BJ (cell line): ENCODE measurements at regions not wholly inside any gene's neighbourhood (a gene's known extent, or its start where the extent isn't known, plus 50 kb on each side); places are given as distances from the start of the nearest gene placed in this dataset.
A peak's percentile ranks its signal among the peaks of the same experiment; 100 is the strongest.

ENCODE experiments used
- CTCF ChIA-PET: fragments of 350-600 bp; formaldehyde crosslinking; extraction: SDS; loops from one replicate; lab custom pipeline; 2021; ENCODE audit warnings: antibody characterized with exemption, inconsistent platforms; lab: Yijun Ruan, JAX
- POLR2A ChIA-PET: fragments of 300-600 bp; sonication (Branson Sonifier 250); formaldehyde crosslinking; extraction: SDS; loops from one replicate; lab custom pipeline; 2021; ENCODE audit warnings: antibody characterized with exemption; lab: Charles Lee
- DNase-seq: peaks from one replicate; pipeline ENCODE4 v3.0.0-alpha.2; 2011; ENCODE audit warnings: low read depth
- H3K27me3 ChIP-seq: 2 replicates; pipeline ENCODE4 v1.6.0; 2011; ENCODE audit warnings: low read length; ENCODE audit not compliant: control insufficient read depth, insufficient read depth
- H3K36me3 ChIP-seq: 2 replicates; pipeline ENCODE4 v1.5.1; 2011; ENCODE audit warnings: low read length; ENCODE audit not compliant: control insufficient read depth, insufficient read depth
- H3K4me3 ChIP-seq: 2 replicates; pipeline ENCODE4 v1.5.1; 2011; ENCODE audit warnings: low read depth, mild to moderate bottlenecking, control low read depth, low read length
- TF ChIP-seq, protein P1 (sequence below): IDR thresholded peaks from 2 replicates; pipeline ENCODE4 v1.5.1; 2011; ENCODE audit warnings: low read depth, mild to moderate bottlenecking, control low read depth, inconsistent platforms, low read length, moderate library complexity; ENCODE audit not compliant: insufficient read depth

DNA sequence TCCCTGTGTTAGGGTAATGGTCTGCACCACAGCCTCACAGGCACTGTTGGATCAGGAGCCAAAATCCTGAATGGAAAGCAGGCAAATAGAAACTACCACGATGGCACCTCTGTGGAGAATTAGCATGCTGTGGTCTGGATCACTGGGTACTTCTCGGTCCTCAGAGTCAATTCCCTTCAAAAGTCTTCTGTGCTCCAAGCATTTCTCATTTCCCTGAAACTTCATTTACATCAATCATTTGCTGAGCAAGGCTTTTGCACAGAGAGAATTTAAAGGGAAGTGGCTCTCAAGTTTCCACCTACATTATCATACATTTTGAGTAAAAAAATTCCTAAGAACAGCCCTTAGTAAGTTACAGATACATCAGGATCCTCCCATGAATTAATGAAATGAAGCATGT is 293.9 kb upstream of the NPSR1 start:
- TF ChIP-seq, protein P1, sequence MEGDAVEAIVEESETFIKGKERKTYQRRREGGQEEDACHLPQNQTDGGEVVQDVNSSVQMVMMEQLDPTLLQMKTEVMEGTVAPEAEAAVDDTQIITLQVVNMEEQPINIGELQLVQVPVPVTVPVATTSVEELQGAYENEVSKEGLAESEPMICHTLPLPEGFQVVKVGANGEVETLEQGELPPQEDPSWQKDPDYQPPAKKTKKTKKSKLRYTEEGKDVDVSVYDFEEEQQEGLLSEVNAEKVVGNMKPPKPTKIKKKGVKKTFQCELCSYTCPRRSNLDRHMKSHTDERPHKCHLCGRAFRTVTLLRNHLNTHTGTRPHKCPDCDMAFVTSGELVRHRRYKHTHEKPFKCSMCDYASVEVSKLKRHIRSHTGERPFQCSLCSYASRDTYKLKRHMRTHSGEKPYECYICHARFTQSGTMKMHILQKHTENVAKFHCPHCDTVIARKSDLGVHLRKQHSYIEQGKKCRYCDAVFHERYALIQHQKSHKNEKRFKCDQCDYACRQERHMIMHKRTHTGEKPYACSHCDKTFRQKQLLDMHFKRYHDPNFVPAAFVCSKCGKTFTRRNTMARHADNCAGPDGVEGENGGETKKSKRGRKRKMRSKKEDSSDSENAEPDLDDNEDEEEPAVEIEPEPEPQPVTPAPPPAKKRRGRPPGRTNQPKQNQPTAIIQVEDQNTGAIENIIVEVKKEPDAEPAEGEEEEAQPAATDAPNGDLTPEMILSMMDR = no peak
- H3K4me3 ChIP-seq = no peak overlapping the region
- DNase-seq = no peak
- H3K36me3 ChIP-seq = no peaks in the 10 kb centered on the region
- POLR2A ChIA-PET = no interaction called here
- CTCF ChIA-PET = interaction anchor here (2.0 kb wide), 1 partner anchor 43 kb away, joined by 5 read pairs; no protein-coding TSS in a partner anchor
- peaks cover 4% of the 10 kb centered on the region for H3K27me3 ChIP-seq

DNA sequence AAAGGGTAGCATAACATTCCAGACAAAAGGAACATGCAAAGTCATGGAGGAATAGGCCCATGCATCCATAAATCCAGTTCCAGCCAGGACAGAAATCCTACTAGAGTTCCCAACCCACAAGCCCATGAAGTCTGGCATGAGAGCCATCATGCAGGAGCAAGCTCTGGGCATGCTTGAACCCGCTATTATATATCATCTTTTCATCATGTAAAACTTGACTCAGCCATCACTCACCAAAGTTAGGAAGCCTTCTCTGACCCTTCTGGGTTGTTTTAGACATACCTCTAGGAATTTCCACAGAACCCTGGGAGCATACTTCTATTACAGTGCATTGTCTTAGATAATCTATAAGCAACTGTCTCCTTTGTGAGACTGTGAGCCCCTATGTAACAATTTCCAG is 293.0 kb upstream of the NPSR1 start:
- CTCF ChIA-PET = no interaction called here
- Histone ChIP-seq H3K36me3 (no peaks in the 10 kb centered on the region), H3K27me3 (peaks cover 4% of the 10 kb centered on the region), H3K4me3 (no peak overlapping the region)
- DNase-seq = no peak
- TF ChIP-seq, protein P1 = no peak
- POLR2A ChIA-PET = no interaction called here

DNA sequence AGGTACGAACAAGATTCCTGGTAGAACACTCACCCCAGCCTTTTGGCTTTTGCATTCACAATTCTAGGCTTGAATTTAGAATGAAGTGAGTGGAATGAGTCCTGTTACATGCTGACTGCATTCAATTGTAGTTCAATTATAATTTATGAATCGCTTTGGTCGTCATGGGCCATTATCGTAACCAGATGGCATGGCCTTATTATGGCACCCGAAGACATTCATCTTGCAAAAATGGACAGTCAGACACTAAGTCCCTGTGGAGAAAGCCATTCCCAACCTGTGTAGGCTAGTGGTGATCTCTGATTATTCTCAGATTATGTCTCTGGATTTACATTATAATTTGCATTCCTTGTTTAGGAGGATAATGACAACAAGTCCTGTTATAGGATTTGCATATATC is 292.4 kb upstream of the NPSR1 start:
- CTCF ChIA-PET = no interaction called here

DNA sequence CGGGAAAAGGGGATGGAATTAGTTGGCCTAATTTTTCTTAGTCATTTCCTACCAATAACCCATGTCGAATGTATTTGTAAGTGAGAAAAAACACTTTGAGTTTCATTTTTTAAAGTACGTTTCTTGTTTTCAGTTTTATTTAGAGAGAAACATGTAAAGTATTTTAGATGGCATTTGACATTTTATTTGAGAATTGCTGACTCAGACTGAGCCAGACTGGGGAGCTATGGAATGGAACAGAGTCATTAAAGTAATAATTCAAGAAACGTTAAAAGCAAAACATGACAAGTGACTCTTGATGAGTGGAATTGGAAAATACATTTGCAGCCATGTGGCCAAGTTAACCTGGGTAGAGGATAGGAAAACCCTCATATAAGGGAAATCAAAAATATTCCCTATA is 286.1 kb upstream of the NPSR1 start:
- Histone ChIP-seq H3K36me3 (no peaks in the 10 kb centered on the region), H3K4me3 (no peak overlapping the region), H3K27me3 (no peaks in the 10 kb centered on the region)
- TF ChIP-seq, protein P1 = no peak
- CTCF ChIA-PET = no interaction called here
- DNase-seq = no peak
- POLR2A ChIA-PET = no interaction called here

More for the DNA sequence above, 292.4 kb upstream of the NPSR1 start:
- POLR2A ChIA-PET = no interaction called here
- H3K4me3 ChIP-seq = no peak overlapping the region
- no peak for DNase-seq
- peaks cover 4% of the 10 kb centered on the region for H3K27me3 ChIP-seq
- no peaks in the 10 kb centered on the region for H3K36me3 ChIP-seq
- TF ChIP-seq, protein P1 = no peak

DNA sequence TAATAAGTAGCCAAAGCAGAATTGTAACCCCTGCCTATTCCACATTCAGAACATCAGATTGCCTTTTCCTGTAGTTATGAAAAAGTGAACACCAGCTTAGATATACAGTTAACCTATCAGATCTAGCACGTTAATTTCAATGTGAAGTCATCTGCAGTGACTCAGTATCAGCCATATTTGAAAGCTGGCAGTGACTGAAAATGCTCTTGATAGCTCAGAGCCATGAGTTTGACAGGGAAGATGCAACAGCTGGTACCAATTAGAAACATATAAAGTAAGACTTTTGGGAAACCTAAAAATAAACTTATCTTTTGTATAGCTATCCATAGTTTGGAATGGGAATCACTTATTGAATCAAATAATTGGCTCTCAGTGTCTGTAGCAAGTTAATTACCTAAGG is 284.1 kb upstream of the NPSR1 start:
- TF ChIP-seq, protein P1 = no peak
- Histone ChIP-seq H3K27me3 (no peaks in the 10 kb centered on the region), H3K4me3 (no peak overlapping the region), H3K36me3 (no peaks in the 10 kb centered on the region)
- peak; percentile 8 for DNase-seq
- CTCF ChIA-PET = interaction anchor here (0.9 kb wide), 1 partner anchor 53 kb away, joined by 3 read pairs; no protein-coding TSS in a partner anchor
- POLR2A ChIA-PET = no interaction called here
